ENCODE measurements at regions not wholly inside any gene's neighbourhood (a gene's known extent, or its start where the extent isn't known, plus 50 kb on each side); places are given as distances from the start of the nearest gene placed in this dataset.
"Not testable (repeated sequence)": the region's sequence is repeated elsewhere in the genome, so short reads cannot be mapped to it uniquely, and the experiment has no call there.

- no peaks in the 10 kb centered on the region for H3K27me3 ChIP-seq (replicated peaks; ENCODE audit: insufficient read depth, low read length)
- H3K4me3 ChIP-seq (ENCODE audit: low read length) = no peak overlapping the region
- no peak overlapping the region for H3K4me2 ChIP-seq (ENCODE audit: low read depth, low read length)
- H3K9me2 ChIP-seq (replicated peaks; ENCODE audit: insufficient read depth, low read length) = no peaks in the 10 kb centered on the region
- no peaks in the 10 kb centered on the region for H3K79me2 ChIP-seq (ENCODE audit: low read length)
- no peaks in the 10 kb centered on the region for H3K9me3 ChIP-seq (replicated peaks; ENCODE audit: insufficient read depth, low read length)
- H3K4me1 ChIP-seq (ENCODE audit: low read length) = no peaks in the 10 kb centered on the region
- H3K27ac ChIP-seq (ENCODE audit: low read length) = no peak overlapping the region
- TF ChIP-seq EZH2 (optimal IDR thresholded peaks at IDR 0.05; ENCODE audit: low read depth, low read length) (no peak), EZH2phosphoT487 (IDR thresholded peaks at IDR 0.05; ENCODE audit: low read length) (no peak), CTCF (IDR thresholded peaks at IDR 0.05; ENCODE audit: low read length) (no peak)
- H4K20me1 ChIP-seq (ENCODE audit: insufficient read depth, low read length) = no peaks in the 10 kb centered on the region
- H3F3A ChIP-seq (ENCODE audit: insufficient read depth, low read length) = no peaks in the 10 kb centered on the region
- no peaks in the 10 kb centered on the region for H3K36me3 ChIP-seq (replicated peaks; ENCODE audit: insufficient read depth, low read length)
- H3K9ac ChIP-seq (ENCODE audit: low read length) = no peak overlapping the region
- DNase-seq = no peak
- no peak overlapping the region for H2AFZ ChIP-seq (ENCODE audit: low read length)
Observed at GRCh38 chr1:187070076-187070475, 241.3 kb downstream of the PLA2G4A start.

GRCh38 chr1:187072262-187073034 lies 243.7 kb downstream of the PLA2G4A start:
- H3K9ac ChIP-seq (ENCODE audit: low read length); H3K27ac ChIP-seq (ENCODE audit: low read length); H3K4me3 ChIP-seq (ENCODE audit: low read length): not testable (repeated sequence)

GRCh38 chr1:187073035-187073560 lies 244.3 kb downstream of the PLA2G4A start:
- not testable (repeated sequence) for H3K9me3 ChIP-seq (replicated peaks; ENCODE audit: insufficient read depth, low read length); H3K27ac ChIP-seq (ENCODE audit: low read length); H3K4me3 ChIP-seq (ENCODE audit: low read length); H3K9me2 ChIP-seq (replicated peaks; ENCODE audit: insufficient read depth, low read length); H3K79me2 ChIP-seq (ENCODE audit: low read length); H3F3A ChIP-seq (ENCODE audit: insufficient read depth, low read length); H3K27me3 ChIP-seq (replicated peaks; ENCODE audit: insufficient read depth, low read length); H4K20me1 ChIP-seq (ENCODE audit: insufficient read depth, low read length); H3K4me2 ChIP-seq (ENCODE audit: low read depth, low read length); H2AFZ ChIP-seq (ENCODE audit: low read length); DNase-seq; H3K4me1 ChIP-seq (ENCODE audit: low read length); H3K36me3 ChIP-seq (replicated peaks; ENCODE audit: insufficient read depth, low read length); H3K9ac ChIP-seq (ENCODE audit: low read length)

More at GRCh38 chr1:187072262-187073034, 243.7 kb downstream of the PLA2G4A start:
- not testable (repeated sequence) for H3K9me2 ChIP-seq (replicated peaks; ENCODE audit: insufficient read depth, low read length); H3K36me3 ChIP-seq (replicated peaks; ENCODE audit: insufficient read depth, low read length); DNase-seq; H3K4me2 ChIP-seq (ENCODE audit: low read depth, low read length); H3K79me2 ChIP-seq (ENCODE audit: low read length); H4K20me1 ChIP-seq (ENCODE audit: insufficient read depth, low read length); H3K9me3 ChIP-seq (replicated peaks; ENCODE audit: insufficient read depth, low read length); H3F3A ChIP-seq (ENCODE audit: insufficient read depth, low read length); H3K4me1 ChIP-seq (ENCODE audit: low read length); H3K27me3 ChIP-seq (replicated peaks; ENCODE audit: insufficient read depth, low read length); H2AFZ ChIP-seq (ENCODE audit: low read length)

GRCh38 chr1:187073634-187074245 lies 245.0 kb downstream of the PLA2G4A start:
- H3K9me3 ChIP-seq (replicated peaks; ENCODE audit: insufficient read depth, low read length); H3K27me3 ChIP-seq (replicated peaks; ENCODE audit: insufficient read depth, low read length); H3K4me1 ChIP-seq (ENCODE audit: low read length); H3K27ac ChIP-seq (ENCODE audit: low read length); DNase-seq; H4K20me1 ChIP-seq (ENCODE audit: insufficient read depth, low read length); H3K36me3 ChIP-seq (replicated peaks; ENCODE audit: insufficient read depth, low read length); H3K9ac ChIP-seq (ENCODE audit: low read length); H3F3A ChIP-seq (ENCODE audit: insufficient read depth, low read length); H3K79me2 ChIP-seq (ENCODE audit: low read length); H3K4me2 ChIP-seq (ENCODE audit: low read depth, low read length); H3K9me2 ChIP-seq (replicated peaks; ENCODE audit: insufficient read depth, low read length); H2AFZ ChIP-seq (ENCODE audit: low read length); H3K4me3 ChIP-seq (ENCODE audit: low read length): not testable (repeated sequence)

Data from MM.1S (cell line).